ENCODE measurements at regions not wholly inside any gene's neighbourhood (a gene's known extent, or its start where the extent isn't known, plus 50 kb on each side); places are given as distances from the start of the nearest gene placed in this dataset.

GRCh38 chr3:177429079-177429478, 231.8 kb upstream of the TBL1XR1 start:
- TF ChIP-seq, protein P1, sequence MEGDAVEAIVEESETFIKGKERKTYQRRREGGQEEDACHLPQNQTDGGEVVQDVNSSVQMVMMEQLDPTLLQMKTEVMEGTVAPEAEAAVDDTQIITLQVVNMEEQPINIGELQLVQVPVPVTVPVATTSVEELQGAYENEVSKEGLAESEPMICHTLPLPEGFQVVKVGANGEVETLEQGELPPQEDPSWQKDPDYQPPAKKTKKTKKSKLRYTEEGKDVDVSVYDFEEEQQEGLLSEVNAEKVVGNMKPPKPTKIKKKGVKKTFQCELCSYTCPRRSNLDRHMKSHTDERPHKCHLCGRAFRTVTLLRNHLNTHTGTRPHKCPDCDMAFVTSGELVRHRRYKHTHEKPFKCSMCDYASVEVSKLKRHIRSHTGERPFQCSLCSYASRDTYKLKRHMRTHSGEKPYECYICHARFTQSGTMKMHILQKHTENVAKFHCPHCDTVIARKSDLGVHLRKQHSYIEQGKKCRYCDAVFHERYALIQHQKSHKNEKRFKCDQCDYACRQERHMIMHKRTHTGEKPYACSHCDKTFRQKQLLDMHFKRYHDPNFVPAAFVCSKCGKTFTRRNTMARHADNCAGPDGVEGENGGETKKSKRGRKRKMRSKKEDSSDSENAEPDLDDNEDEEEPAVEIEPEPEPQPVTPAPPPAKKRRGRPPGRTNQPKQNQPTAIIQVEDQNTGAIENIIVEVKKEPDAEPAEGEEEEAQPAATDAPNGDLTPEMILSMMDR (IDR thresholded peaks at IDR 0.05) = no peak
- TF ChIP-seq POLR2A (IDR thresholded peaks at IDR 0.05) = no peak
